GM18502 (cell line): ENCODE measurements at regions not wholly inside any gene's neighbourhood (a gene's known extent, or its start where the extent isn't known, plus 50 kb on each side); places are given as distances from the start of the nearest gene placed in this dataset.

Experiments used
- ATAC-seq: cut with Tn5 transposase; IDR thresholded peaks from one replicate; pipeline ENCODE4 v1.9.1; 2021; ENCODE audit warnings: mild to moderate bottlenecking; ENCODE audit not compliant: unreplicated experiment, poor library complexity

GRCh38 chrX:125765347-125765746 lies 400.7 kb downstream of the DCAF12L2 start:
- no peak for ATAC-seq

- ATAC-seq: no peak
Measured at GRCh38 chrX:125769628-125770027, 396.5 kb downstream of the DCAF12L2 start.

GRCh38 chrX:125778261-125778660 lies 387.8 kb downstream of the DCAF12L2 start:
- ATAC-seq: no peak

- ATAC-seq: no peak
Measured at GRCh38 chrX:125782184-125782583, 383.9 kb downstream of the DCAF12L2 start.

GRCh38 chrX:125786316-125786715 lies 379.8 kb downstream of the DCAF12L2 start:
- ATAC-seq: no peak

GRCh38 chrX:125791787-125792186 lies 374.3 kb downstream of the DCAF12L2 start:
- ATAC-seq: no peak

GRCh38 chrX:125810856-125811255 lies 355.2 kb downstream of the DCAF12L2 start:
- ATAC-seq: no peak

GRCh38 chrX:125826080-125826479 lies 340.0 kb downstream of the DCAF12L2 start:
- no peak for ATAC-seq

- no peak for ATAC-seq
Measured at GRCh38 chrX:125826774-125827451, 339.2 kb downstream of the DCAF12L2 start.

GRCh38 chrX:125846271-125846670 lies 319.8 kb downstream of the DCAF12L2 start:
- no peak for ATAC-seq

GRCh38 chrX:125850693-125851092 lies 315.4 kb downstream of the DCAF12L2 start:
- no peak for ATAC-seq

- no peak for ATAC-seq
Measured at GRCh38 chrX:125883169-125883568, 282.9 kb downstream of the DCAF12L2 start.

GRCh38 chrX:125894947-125895346 lies 271.1 kb downstream of the DCAF12L2 start:
- ATAC-seq: no peak

GRCh38 chrX:125895518-125895917 lies 270.6 kb downstream of the DCAF12L2 start:
- ATAC-seq: no peak

GRCh38 chrX:125926295-125926694 lies 239.8 kb downstream of the DCAF12L2 start:
- ATAC-seq: no peak

- ATAC-seq: no peak
Measured at GRCh38 chrX:125940985-125941384, 225.1 kb downstream of the DCAF12L2 start.

GRCh38 chrX:125947501-125947900 lies 218.6 kb downstream of the DCAF12L2 start:
- ATAC-seq: no peak

GRCh38 chrX:125952973-125953372 lies 213.1 kb downstream of the DCAF12L2 start:
- no peak for ATAC-seq

GRCh38 chrX:125953814-125954213 lies 212.3 kb downstream of the DCAF12L2 start:
- no peak for ATAC-seq

GRCh38 chrX:125954236-125954635 lies 211.9 kb downstream of the DCAF12L2 start:
- no peak for ATAC-seq

GRCh38 chrX:125977851-125978250 lies 188.2 kb downstream of the DCAF12L2 start:
- no peak for ATAC-seq

GRCh38 chrX:125998432-125998831 lies 167.7 kb downstream of the DCAF12L2 start:
- ATAC-seq: no peak

- no peak for ATAC-seq
Measured at GRCh38 chrX:126027229-126027628, 138.9 kb downstream of the DCAF12L2 start.
